Stimulated activated CD4-positive, alpha-beta T cell treated with anti-CD3 and anti-CD28 coated beads, Interleukin-4, amount 100 ng/mL, for 4 hours (primary cell): ENCODE measurements at regions not wholly inside any gene's neighbourhood (a gene's known extent, or its start where the extent isn't known, plus 50 kb on each side); places are given as distances from the start of the nearest gene placed in this dataset.
"Not testable (repeated sequence)": the region's sequence is repeated elsewhere in the genome, so short reads cannot be mapped to it uniquely, and the experiment has no call there.

Source experiments
- DNase-seq, 2 experiments: peaks; one replicate each; pipeline ENCODE4 v3.0.0-alpha.2; 2020

DNA sequence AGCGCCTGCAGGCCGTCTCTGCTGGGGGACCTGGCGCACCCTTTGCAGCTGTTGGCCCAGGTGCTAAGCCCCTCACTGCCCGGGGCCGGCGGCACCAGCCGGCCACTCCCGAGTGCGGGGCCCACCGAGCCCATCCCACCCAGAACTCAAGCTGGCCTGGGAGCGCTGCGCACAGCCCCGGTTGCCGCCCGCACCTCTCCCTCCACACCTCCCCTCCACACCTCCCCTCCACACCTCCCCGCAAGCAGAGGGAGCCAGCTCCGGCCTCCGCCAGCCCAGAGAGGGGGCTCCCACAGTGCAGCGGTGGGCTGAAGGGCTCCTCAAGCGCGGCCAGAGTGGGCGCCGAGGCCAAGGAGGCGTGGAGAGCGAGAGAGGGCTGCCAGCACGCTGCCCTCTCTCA is 177.8 kb upstream of the KAZN start:
- no peak for DNase-seq

DNA sequence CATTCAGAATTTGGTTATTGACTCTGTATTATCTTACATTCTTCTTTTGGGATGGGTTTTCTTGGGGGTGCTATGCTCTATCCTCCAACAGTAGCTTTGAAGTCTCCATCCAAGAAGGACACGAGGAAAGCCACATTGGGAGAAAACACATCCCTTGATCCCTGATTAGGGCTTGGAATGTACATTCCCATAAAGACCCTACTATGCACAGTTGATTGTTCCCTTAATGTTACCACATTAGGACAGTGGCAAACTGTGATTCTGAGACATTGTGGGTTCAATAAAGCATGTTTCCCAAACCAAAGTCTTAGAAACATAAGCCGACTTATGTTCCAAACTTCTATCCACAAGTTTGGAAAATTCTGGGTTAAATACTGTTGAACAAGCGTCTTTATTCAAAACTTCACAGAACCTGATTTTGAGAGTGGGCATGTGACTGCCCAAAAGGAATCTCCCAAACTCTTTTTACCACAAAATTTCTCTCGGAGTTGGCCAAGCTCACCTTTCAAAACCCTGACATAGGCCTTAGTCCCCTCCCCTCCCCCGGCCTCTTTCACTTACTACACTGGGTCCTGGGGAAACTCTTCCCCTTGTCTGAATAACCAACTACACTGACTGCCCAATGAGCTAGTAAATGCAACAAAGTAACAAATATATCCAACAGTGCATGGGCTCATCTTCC is 177.0 kb upstream of the KAZN start:
- no peak for DNase-seq

DNA sequence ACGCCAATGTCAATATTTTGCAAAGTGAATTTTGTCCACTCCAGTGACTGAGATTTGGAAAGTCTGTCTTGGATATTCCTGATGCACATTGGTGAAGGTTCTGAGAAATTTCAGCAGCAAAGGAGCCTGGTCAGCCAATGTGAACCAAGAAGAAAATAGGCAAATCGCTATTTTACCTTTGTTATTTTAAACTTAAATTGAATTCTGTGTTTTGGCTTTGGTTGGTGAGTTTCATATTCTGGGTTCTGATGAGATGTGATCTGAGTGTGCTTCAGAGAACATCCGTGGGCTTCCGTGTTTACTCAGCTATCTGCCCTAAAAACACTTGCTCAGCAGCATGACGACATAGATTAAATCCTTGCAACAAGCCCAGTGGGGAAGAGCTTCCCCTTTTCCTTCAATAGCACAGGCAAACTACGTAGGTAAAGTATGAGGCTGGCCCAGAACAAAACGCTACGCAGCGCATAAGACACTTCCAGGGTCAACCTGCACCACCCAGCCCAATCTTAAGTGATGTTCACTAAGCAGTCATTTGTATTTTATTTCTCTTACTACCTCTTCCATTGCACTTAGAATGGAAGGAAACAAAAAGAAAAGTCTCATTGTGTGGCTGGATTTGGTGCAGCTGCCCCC is 176.4 kb upstream of the KAZN start:
- DNase-seq: no peak

DNA sequence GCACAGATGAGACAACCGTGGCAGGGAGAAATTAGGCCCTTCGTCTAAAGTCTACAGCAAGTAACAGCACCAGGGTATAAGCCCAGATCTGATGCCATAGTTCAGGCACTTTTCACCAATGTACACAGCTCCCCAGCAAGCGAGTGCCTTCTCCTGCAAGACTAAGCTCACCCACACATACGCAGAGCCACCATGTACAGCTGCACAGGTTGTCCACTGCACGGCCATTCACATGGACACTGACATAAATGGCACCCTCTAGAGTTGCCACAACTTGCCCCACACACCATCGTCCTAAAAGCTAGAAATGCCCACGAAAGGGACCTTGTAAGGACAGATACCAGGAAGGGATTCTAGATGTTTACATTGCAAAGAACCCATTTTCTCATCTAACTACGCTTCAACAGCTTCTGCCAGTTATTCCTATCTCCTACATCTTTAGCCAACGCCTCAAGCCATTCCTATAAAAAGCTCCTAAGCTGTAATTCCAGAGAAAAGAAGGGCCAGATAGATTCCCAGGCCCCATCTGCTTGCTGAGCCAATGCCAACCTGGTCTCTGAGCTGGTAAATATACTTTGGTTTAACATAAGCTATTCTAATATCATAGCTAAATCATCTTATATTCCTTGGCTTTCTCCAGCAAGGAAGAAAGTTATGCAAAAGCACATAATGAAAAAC is 174.0 kb upstream of the KAZN start:
- no peak for DNase-seq

DNA sequence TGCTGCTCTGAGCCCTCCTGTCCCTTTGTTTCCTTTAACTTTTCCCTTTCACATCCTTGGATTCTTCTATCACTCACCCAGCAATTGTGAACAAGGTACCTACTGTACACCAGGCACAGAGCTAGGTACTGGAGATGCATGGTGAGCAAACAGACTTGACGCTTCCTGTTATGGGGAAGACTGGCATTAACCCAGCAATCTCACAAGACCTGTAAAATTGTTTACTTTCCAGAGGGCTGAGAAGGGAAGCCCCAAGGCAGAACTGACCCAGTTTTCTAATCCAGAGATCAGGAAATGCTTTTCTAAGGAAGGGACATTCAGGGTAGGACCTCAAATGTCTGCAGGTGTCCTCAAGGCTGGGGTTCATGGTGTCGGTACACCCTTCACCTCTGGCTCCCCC is 171.6 kb upstream of the KAZN start:
- DNase-seq: no peak

DNA sequence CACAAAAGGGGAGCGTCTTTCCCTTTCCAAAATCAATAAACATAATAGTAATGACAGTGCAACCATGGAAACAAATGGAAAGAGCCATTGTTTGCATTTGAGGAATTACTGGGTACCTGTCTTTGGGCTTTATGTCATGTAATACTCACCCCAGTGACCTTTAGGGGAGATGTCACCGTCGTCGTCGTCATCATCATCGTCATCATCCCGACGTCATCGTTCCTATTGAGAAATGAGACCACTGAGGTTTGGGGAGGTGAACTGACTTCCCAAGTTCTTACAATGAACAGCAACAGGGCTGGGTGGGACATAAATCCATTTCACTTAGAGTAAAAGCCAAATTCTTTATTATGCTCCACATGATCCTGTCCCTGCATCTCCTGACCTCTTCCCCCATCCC is 168.9 kb upstream of the KAZN start:
- DNase-seq: no peak

DNA sequence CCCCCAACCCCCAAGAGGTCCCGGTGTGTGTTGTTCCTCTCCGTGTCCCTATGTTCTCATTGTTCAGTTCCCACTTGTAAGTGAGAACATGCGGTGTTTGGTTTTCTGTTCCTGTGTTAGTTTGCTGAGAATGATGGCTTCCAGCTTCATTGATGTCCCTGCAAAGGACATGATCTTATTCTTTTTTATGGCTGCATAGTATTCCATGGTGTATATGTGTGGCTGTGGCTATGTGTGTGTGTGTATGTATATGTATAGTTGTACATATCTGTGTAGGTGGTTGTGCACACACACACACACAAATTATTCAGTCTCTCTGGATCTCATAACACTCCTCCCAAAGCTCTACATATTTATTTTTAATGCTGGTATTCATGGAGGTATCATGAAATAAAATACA is 165.8 kb upstream of the KAZN start:
- DNase-seq: not testable (repeated sequence)

DNA sequence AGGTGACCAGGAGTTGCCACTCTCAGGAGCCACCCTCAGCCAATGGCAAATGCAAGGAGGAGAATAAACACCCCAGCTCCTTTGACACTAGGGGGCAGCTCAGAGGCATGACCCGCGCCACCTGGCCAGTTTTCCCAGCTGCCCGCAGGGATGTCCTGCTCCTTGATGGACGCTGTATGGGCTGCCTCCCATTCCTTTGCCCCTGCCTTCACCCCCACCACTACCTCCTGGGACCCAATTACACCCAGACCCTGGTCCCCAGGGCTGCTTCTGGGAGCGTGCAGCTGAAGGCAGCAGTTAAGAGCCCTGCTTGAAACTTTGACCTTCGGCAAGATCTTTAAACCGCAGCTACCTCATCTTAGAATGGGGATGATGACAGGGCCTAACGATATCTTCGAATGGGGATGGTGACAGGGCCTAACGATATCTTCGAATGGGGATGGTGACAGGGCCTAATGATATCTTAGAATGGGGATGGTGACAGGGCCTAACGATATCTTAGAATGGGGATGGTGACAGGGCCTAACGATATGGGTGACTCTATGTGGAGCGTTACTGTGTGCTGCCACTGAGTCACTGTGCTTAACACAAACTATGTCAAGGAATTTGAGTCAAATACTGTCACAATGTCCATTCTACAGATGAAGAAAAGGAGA is 163.0 kb upstream of the KAZN start:
- DNase-seq: no peak

DNA sequence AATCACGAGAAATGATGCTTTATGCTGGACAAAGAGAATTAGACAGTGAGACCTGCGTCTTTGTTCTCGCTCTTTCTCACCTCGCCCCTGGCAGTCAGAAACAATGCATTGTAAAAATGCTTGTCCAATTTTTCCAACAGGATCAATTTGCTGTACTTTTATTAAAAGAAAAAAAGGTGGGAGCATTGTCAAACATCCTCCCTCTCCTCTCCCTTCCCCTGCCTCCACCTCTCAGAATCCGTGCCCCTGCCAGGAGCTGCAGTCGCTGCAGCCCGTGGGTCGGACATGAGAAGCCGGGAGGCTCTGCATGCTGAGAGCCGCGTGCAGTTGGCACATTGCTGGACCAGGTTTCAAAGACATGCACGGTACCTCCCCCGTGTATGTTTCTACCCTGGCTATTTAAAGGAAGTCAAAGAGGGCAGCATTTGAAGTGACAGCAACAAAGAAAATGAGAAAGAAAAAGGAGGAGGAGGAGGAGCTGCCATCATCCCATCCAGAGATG is 161.0 kb upstream of the KAZN start:
- no peak for DNase-seq

DNA sequence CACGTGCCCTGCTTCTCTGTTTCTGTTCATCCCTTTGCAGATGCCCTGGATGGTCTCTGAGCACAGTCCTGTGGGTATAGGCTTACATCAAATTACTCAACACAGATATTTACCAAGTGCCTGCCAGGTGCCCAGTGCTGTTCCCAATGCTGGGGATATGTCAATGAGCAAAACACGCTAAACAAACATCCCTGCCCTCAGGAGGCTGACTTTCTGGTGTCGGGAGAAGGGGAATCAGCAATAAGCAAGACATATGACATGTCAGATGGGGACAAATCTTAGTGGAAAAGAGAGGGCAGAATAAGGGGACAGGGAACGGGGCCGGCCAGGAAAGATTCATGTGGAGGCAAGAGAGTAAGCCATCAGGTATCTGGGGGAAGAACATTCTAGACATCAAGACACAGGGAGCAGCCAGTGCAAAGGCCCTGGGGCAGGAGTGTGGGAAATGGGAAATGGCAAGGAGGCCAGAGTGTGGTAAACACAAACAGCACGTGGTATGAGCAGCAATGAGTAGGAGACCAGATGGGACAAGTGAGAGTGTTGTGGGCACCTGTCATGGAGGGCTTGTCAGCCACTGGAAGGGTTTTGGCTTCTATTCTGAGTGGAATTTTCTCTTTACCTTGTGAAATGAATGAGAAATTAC is 160.2 kb upstream of the KAZN start:
- no peak for DNase-seq

DNA sequence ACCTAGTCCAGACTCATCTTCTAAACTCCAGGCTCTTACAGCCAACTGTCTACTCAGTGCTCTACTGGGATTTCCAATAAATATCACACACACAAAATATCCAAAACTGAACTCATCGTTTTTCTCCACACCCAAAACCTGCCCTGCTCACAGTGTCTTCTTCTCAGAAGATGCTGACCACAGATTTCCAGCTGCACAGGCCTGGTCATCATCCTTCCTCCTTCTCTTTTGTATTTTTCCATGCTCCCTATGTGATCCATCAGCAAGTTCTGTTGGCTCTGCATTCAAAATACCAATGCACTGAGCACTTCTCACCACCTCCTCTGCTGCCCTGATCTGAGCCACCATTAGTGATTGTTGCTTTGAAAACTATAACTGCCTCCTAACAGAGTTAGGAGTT is 159.5 kb upstream of the KAZN start:
- DNase-seq: no peak

DNA sequence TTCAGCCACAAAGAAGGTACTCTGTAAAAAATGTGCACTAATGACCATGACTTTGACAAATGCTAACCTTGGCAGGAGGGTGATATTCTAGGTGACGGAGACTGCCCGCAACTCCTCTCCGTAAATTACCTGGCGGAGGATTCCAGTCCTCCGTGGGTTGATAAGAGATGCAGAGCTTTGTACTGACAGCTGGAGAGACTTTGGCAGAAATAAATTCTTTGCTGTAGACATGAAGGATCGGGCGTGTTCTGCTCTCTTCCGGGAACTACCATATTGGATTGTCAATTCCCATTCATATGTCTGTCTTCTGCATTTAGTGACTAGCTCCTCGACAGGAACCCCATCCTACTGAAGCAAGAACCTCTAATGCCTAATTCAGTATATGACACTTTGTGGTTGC is 158.3 kb upstream of the KAZN start:
- no peak for DNase-seq

DNA sequence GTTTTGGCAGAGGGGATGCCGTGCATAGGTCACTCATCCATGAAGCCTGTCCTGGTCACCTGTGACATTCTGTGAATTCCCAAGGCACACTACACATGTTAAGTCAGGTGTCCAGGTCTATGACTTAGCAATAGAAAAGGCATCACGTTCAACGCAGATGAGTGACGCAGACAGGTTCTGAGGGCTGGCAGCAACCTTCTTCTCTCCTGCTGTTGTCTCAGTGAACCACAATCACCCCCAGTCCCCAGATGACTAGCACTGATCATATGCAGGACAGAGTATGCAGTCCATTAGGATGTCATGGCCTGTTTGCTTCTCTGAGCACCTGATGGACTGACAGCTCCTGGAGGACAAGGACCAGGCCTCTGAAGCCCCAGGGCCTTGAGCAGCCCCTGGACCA is 157.8 kb upstream of the KAZN start:
- DNase-seq: no peak

DNA sequence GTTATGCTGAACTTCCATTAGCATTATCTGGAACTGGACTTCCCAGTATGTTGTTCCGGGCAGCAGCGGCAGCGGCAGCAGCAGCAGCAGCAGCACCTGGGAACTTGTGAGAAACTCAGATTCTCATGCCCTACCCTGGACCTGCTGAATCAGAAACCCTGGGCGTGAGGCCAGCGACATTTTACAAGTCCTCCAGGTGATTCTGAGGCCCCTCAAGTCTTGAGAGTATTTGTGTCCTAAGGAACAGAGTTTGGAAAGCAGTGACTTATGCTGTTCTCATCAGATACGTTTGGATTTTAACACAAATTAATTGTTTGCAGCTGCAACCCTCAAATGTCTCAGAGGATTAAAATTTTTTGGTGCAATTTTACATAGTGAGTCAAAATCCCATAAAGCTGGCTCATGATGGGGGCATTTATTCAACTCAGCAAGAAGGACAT is 157.2 kb upstream of the KAZN start:
- no peak for DNase-seq

DNA sequence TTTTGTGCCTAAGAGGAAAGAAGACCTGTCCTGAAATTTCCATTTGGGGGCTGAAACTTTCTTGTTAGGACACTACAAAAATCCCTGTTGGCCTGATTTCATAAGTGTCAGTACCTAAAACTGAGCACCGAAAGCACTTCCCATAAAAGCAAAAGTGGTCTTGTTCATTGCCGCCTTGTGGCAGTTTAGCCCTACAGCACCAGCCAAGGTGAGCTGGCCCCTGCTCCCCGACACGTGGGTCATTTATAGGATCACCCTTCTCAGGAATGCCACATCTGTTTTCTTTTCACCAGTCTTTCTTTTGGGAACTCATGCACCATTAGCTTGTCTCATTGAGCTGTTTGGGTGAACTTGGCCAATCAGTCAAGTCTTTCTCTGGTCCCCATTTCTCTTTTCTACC is 155.8 kb upstream of the KAZN start:
- no peak for DNase-seq

DNA sequence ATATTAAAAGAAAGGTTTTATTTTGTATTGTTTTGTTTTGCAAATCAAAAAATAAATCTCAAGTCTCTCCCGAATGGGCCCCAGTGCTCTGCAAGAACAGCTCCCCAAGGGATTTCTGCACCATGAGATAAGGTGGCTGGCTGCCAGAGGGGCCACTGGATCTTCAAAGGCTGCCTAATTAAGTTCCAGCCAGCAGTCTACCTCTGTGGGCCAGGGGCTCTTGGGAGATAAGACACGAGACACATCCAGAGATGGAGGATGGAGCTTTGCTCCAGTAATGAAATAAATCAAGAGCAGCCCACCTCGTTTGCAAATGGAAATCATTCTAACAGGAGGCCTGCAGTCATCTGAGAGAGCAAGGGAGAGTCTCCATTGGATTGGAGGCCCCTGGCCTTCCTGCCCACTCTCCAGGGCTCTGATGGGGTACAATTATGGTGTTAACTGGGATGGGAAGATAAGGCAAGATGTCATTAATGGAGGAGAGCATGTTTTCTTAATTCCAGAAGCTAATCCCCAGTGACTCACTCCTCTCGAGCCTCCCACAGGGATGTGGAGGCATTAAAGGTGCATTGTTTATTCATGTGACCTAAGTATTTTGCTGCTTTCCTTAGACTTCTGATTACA is 155.2 kb upstream of the KAZN start:
- no peak for DNase-seq

DNA sequence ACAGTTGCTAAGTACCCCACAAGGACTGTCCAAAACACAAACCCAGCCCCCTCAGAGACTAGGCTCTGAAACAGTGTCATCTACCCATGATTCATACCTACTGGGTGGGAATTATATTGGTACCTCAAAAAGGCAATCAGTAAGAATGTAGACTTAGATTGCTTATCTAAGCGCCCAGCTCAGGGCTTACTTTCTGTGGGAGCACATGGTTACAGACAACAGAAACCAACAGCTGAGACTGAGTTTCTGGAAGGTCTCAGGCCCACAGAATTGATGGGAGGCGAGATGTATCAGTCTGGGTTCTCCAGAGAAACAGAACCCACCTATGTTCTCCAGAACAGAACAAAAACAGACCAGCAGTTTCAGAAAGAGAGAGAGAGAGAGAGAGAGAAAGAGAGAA is 147.3 kb upstream of the KAZN start:
- DNase-seq: no peak

DNA sequence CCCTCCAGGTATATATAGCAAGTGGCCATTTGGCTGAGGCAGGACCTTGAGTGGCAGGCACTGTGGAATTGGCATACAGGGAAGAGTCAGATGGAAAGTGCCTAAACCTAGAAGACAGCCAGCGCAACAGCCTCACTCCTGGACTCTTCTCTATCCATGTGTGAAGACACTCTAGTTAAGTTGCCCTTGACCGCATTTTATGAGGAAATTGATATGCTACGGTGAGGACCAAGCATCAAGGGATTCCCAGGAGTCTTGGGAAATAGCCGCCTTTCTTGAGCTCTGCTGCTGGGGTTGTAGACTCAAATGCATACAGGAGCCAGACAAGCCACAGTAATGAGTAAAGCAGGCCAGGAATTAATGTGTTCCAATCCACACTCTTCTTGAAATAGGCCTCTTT is 145.9 kb upstream of the KAZN start:
- DNase-seq: no peak

DNA sequence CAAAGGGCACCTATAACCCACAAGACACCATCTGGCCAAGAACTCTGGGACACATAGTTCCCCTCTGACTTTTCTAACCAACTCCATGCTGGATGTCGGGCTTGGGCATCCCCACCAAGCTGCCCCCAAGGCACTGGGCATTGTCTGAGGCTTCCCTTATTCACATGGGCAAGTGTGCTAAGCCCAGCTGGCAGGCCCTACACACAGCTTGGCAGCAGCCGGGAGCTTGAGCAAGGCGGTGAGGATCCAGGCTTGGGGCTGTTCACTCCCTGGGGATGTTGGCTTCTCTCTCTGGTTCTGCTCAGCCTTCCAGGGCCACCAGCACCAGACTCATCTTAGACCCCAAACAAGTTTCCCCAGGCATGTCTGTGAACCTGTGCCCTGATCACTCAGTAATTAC is 138.3 kb upstream of the KAZN start:
- DNase-seq: no peak

DNA sequence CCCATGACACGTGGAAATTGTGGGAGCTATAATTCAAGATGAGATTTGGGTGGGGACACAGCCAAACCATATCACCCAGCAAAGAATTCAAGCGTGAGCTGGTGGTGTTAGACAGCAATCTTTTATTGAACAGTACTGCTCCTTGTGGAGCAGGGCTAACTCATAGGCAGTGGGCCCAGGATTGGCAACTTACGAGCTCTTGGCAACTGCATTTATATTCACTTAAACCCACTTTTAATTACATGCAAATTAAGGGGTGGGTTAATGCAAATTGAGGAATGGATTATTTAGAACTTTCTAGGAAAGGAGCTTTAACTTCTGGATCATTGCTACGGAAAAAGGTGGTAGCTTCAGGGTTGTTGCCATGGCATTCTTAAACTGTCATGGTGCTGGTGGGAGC is 135.6 kb upstream of the KAZN start:
- DNase-seq: no peak

DNA sequence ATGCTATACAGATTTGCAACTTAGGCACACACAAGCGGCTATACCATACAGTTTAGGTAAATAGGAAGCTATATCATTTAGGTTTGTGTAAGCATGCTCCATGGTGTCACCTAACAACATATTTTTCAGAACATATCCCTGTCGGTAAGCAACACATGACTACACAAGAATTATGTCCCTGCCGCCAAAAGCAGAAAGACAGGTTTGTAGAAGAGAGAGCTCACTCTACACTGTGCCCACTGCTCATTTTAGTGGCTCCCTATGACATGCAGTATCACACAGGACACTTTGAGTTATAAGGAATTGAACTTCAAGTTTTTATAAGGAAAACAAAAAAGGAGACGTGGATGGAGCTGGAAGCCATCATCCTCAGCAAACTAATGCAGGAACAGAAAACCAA is 132.5 kb upstream of the KAZN start:
- no peak for DNase-seq

DNA sequence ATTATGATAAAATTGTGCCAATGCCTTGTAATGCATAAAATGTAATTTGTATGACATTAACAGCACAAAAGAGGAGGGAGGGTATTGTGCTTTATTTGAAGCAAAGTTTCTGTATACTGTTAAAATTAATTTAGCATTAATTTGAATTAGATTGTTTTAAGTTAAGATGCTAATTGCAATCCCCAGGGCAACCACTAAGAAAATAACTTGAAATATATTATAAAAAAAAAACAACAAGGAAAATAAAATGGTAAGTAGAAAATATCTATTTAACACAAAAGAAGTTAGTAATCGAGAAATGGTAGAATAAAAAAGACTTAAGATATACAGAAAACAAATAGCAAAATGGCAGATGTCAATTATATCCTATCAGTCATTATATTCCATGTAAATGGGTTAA is 131.4 kb upstream of the KAZN start:
- DNase-seq: no peak

DNA sequence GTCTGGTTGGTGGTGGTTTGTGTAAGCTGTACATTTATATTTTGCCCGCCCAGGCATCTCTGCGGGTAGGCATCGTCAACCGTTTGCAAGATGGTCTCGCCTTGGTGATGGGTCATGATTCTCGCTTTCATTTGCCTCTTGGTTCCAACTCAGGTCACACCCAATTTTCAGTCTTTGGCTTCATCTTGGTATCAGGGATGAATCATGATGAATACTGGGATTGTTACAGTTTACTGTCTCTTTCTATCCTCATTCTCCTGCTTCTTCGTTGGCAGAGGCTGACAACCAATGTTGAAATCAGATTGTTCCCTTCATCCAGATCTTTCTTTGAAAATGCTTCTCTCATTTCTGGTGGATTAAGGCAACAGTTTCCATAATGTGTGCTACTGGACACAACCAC is 129.7 kb upstream of the KAZN start:
- no peak for DNase-seq
